Panc1 (cell line): ENCODE measurements at regions not wholly inside any gene's neighbourhood (a gene's known extent, or its start where the extent isn't known, plus 50 kb on each side); places are given as distances from the start of the nearest gene placed in this dataset.

Experiments
- ATAC-seq: fragments of 200-7000 bp; cut with Tn5 transposase; 2 replicates; pipeline ENCODE4 v1.9.1; 2020; ENCODE audit warnings: mild to moderate bottlenecking, moderate library complexity
- BruUV-seq: library from RNA; stranded (reverse); fragments of 400-500 nt; replicated peaks from 2 replicates; lab custom pipeline; 2021; lab: Mats Ljungman, UMichigan
- CTCF ChIA-PET: fragments of 300-600 bp; sonication (Branson Sonifier 250); formaldehyde crosslinking; loops from one replicate; lab custom pipeline; 2022; ENCODE audit warnings: antibody characterized with exemption; lab: Charles Lee
- POLR2A ChIA-PET: fragments of 300-600 bp; sonication (Branson Sonifier 250); formaldehyde crosslinking; loops from one replicate; lab custom pipeline; 2022; ENCODE audit warnings: antibody characterized with exemption; lab: Charles Lee
- DNase-seq: peaks from one replicate; pipeline ENCODE4 v3.0.0-alpha.2; 2010; ENCODE audit warnings: low read depth, low spot score
- H3K27ac ChIP-seq: 2 replicates; pipeline ENCODE4 v1.5.1; 2011; ENCODE audit warnings: mild to moderate bottlenecking, low read length, inconsistent platforms
- H3K27me3 ChIP-seq: fragments of 200-500 bp; sonication (Bioruptor generic); 2 replicates; pipeline ENCODE4 v1.6.0; 2014; ENCODE audit warnings: low read length, inconsistent platforms; ENCODE audit not compliant: control insufficient read depth, insufficient read depth
- H3K36me3 ChIP-seq: fragments of 200-500 bp; sonication (Bioruptor generic); 2 replicates; pipeline ENCODE4 v1.5.1; 2014; ENCODE audit warnings: inconsistent platforms, mild to moderate bottlenecking, low read length, moderate library complexity; ENCODE audit not compliant: control insufficient read depth, insufficient read depth
- H3K4me1 ChIP-seq: 2 replicates; pipeline ENCODE4 v1.5.1; 2011; ENCODE audit warnings: inconsistent platforms, mild to moderate bottlenecking, low read length, moderate library complexity; ENCODE audit not compliant: control insufficient read depth, insufficient read depth
- H3K4me3 ChIP-seq, 2 experiments: 2 replicates each; pipeline ENCODE4 v1.5.1; 2011 to 2012; ENCODE audit warnings: low read depth in 2 of 2, low read length in 2 of 2, mild to moderate bottlenecking in 2 of 2, inconsistent platforms in 1 of 2, moderate library complexity in 1 of 2
- H3K9me3 ChIP-seq: fragments of 200-500 bp; sonication (Bioruptor generic); 2 replicates; pipeline ENCODE4 v1.5.1; 2014; ENCODE audit warnings: low read depth, mild to moderate bottlenecking, inconsistent platforms, low read length, moderate library complexity; ENCODE audit not compliant: control insufficient read depth, insufficient read depth
- CTCF ChIP-seq: fragments of 450-650 bp; IDR thresholded peaks from 2 replicates; pipeline ENCODE4 v1.5.1; 2017; ENCODE audit warnings: mild to moderate bottlenecking
- POLR2AphosphoS5 ChIP-seq: IDR thresholded peaks from 2 replicates; pipeline ENCODE4 v1.6.1; 2012; ENCODE audit warnings: mild to moderate bottlenecking, low read depth, low read length, moderate library complexity
- REST ChIP-seq, 2 experiments: IDR thresholded peaks; 2 replicates each; pipeline ENCODE4 v1.6.1; 2011 to 2012; ENCODE audit warnings: low read depth in 2 of 2, control low read depth in 1 of 2, low read length in 1 of 2, mild to moderate bottlenecking in 1 of 2, moderate library complexity in 1 of 2; ENCODE audit not compliant: insufficient read depth in 1 of 2
- SIN3A ChIP-seq: IDR thresholded peaks from 2 replicates; pipeline ENCODE4 v1.6.1; 2012; ENCODE audit warnings: low read depth, mild to moderate bottlenecking, low read length, moderate library complexity, borderline replicate concordance; ENCODE audit not compliant: insufficient read depth
- TCF7L2 ChIP-seq: IDR thresholded peaks from 2 replicates; pipeline ENCODE4 v1.6.1; 2011; ENCODE audit warnings: mild to moderate bottlenecking, low read depth, low read length, inconsistent platforms
- in situ Hi-C: cut with HindIII; loops from 2 replicates; pipeline ENCODE4 v1.10.0; 2016; ENCODE audit warnings: low sequenced_read_pairs, low pct_unique_long_range_greater_than_20kb
- intact Hi-C: fragments of 100-400 bp; cut with micrococcal nuclease; formaldehyde crosslinking; loops from one replicate; pipeline ENCODE4 v1.10.0; 2022; ENCODE audit not compliant: unreplicated experiment

- no peak overlapping the region for H3K4me3 ChIP-seq
- H3K36me3 ChIP-seq: no peaks in the 10 kb centered on the region
- no peaks in the 10 kb centered on the region for H3K4me1 ChIP-seq
- no TSS peak for BruUV-seq
- ChIA-PET POLR2A (no interaction called here), CTCF (no interaction called here)
- no peak for ATAC-seq
- H3K27ac ChIP-seq: no peak overlapping the region
- H3K9me3 ChIP-seq: no peaks in the 10 kb centered on the region
- intact Hi-C loops: no loop called here
- in situ Hi-C loops: no loop called here
- no peak for DNase-seq
- H3K27me3 ChIP-seq: no peaks in the 10 kb centered on the region
- TF ChIP-seq TCF7L2 (no peak), POLR2AphosphoS5 (no peak), REST (IDR thresholded peaks at IDR 0.05; ENCODE audit: insufficient read depth in 1 of 2, low read depth in 2 of 2, low read length in 1 of 2) (no peak), SIN3A (no peak), CTCF (no peak)
Measured at GRCh38 chr4:38195911-38196310, 235.7 kb downstream of the PTTG2 start.

- no peak overlapping the region for H3K27ac ChIP-seq
- ChIA-PET CTCF (no interaction called here), POLR2A (no interaction called here)
- intact Hi-C loops: no loop called here
- BruUV-seq: no TSS peak
- H3K9me3 ChIP-seq: no peaks in the 10 kb centered on the region
- no peak for DNase-seq
- TF ChIP-seq TCF7L2 (no peak), SIN3A (no peak), CTCF (no peak), REST (IDR thresholded peaks at IDR 0.05; ENCODE audit: insufficient read depth in 1 of 2, low read depth in 2 of 2, low read length in 1 of 2) (no peak), POLR2AphosphoS5 (no peak)
- H3K36me3 ChIP-seq: no peaks in the 10 kb centered on the region
- no peak overlapping the region for H3K4me3 ChIP-seq
- H3K4me1 ChIP-seq: no peaks in the 10 kb centered on the region
- no peak for ATAC-seq
- no peaks in the 10 kb centered on the region for H3K27me3 ChIP-seq
- in situ Hi-C loops: no loop called here
Measured at GRCh38 chr4:38202242-38202641, 242.0 kb downstream of the PTTG2 start.
